Activated CD4-positive, alpha-beta T cell treated with anti-CD3 and anti-CD28 coated beads, Interleukin-2, amount 10 ng/mL, durations not matched to agents 7 days and 5 days (primary cell): ENCODE measurements at regions not wholly inside any gene's neighbourhood (a gene's known extent, or its start where the extent isn't known, plus 50 kb on each side); places are given as distances from the start of the nearest gene placed in this dataset.

Experiments used
- CTCF ChIA-PET: fragments of 350-600 bp; sonication (Branson Sonifier 250); formaldehyde crosslinking; loops from one replicate; lab custom pipeline; 2021; ENCODE audit warnings: antibody characterized with exemption; lab: Charles Lee
- POLR2A ChIA-PET: fragments of 350-600 bp; sonication (Branson Sonifier 250); formaldehyde crosslinking; loops from one replicate; lab custom pipeline; 2021; ENCODE audit warnings: antibody characterized with exemption; lab: Charles Lee
- DNase-seq: peaks from one replicate; pipeline ENCODE4 v3.0.0-alpha.2; 2020
- H3K27ac Mint-ChIP-seq: one replicate; pipeline ENCODE4 v1.8.0; 2021; ENCODE audit warnings: mild to moderate bottlenecking, moderate library complexity, mixed read lengths
- H3K27me3 Mint-ChIP-seq: one replicate; pipeline ENCODE4 v1.8.0; 2021; ENCODE audit warnings: mixed read lengths
- H3K36me3 Mint-ChIP-seq: one replicate; pipeline ENCODE4 v1.8.0; 2021; ENCODE audit warnings: low read depth, mixed read lengths
- H3K4me1 Mint-ChIP-seq: one replicate; pipeline ENCODE4 v1.8.0; 2021; ENCODE audit warnings: mixed read lengths
- H3K4me3 Mint-ChIP-seq: one replicate; pipeline ENCODE4 v1.8.0; 2021; ENCODE audit warnings: mild to moderate bottlenecking, moderate library complexity, mixed read lengths
- H3K9me3 Mint-ChIP-seq: one replicate; pipeline ENCODE4 v1.8.0; 2021; ENCODE audit warnings: mixed read lengths

DNA sequence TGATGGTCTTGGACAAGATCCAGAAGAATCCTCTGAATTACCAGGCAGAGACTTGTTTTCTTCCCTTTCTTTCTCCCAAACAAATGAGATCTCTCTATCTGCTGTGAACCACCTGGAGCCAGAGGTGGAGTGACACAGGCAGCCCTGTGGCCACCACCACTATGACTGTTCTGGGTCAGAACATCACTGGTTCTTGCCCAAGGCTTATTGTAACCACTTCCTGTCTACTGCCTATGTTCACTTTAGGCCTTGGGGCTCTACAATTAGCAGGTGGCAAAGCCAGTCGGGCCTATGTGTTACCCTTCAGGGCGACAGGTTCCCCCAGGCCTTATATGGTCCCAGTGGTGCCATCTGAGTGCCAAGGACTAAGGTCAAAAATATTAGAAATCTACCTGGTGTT lies 161.2 kb downstream of the GLUD2 start:
- Mint-ChIP-seq H3K36me3 (no peaks in the 10 kb centered on the region), H3K27me3 (no peaks in the 10 kb centered on the region), H3K4me3 (no peak overlapping the region), H3K27ac (no peak overlapping the region), H3K9me3 (no peaks in the 10 kb centered on the region), H3K4me1 (no peaks in the 10 kb centered on the region)
- ChIA-PET POLR2A (no interaction called here), CTCF (no interaction called here)
- DNase-seq, result no peak

DNA sequence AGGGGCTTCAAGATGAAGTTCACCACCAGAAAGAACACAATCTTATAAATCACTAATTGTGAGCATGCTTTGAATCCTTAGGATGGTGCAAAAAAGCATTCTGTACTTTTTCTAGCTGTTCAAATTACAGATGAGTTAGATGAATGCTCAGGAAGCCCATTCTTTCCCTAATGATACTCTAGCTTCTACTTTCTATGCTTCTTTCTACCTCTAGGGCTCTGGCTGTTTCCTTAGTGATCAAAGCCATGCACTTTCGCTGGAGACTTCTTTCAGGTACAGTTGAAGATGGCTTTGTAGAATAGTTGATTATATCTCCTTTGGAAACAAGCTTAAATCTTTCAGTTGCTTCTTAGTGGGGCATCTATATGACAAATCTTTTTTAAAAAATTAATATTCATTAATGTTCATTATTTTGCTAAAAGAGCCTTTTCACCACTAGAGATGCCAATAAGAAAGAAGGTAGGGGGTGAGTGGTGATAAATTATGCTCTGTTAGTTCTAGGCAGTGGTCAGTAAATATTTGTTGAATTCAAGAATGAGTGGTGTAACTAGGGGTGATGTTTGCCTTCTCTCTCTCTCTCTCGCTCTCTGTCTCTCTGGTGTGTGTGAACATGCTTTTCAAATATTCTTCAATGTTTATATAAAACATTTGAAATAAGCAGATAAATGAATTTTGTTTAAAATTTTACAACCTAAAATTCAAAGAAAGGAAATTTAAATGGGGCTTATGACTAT lies 169.4 kb downstream of the GLUD2 start:
- CTCF ChIA-PET, result no interaction called here
- H3K27ac Mint-ChIP-seq, result no peak overlapping the region

DNA sequence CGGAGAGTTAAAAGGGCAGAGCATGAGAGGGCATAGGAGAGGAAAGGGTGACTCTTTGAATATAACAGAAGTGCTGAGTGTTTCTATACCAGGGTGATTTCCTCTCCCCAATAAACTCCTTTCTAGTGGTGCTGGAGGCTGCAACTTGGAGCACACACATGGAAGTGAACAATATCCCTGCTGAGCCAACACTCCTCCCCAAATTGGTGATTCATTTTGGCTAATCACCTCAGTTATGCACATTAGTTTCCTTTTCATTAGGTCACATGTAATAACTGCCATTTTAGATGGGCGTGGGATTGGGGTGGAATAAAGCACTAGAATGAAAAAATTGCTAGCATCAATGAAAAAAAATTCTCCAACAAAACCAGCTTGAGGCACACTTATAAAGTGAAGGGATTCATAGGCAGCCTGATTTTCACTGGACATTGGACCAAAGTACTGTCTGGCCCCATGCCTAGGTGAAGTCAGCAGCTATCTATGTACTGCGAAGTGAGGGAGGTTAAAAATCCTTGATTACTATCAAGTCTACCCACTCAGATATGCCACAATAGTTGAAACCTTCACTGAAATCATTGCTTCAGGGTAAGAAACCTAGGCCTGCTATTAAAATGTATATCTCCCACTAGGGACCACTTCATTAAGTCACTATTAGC lies 174.0 kb downstream of the GLUD2 start:
- Mint-ChIP-seq H3K36me3 (no peaks in the 10 kb centered on the region), H3K9me3 (no peaks in the 10 kb centered on the region), H3K4me1 (no peaks in the 10 kb centered on the region), H3K27ac (no peak overlapping the region), H3K4me3 (no peak overlapping the region), H3K27me3 (no peaks in the 10 kb centered on the region)
- DNase-seq, result no peak
- ChIA-PET CTCF (no interaction called here), POLR2A (no interaction called here)

More for the DNA sequence above, 169.4 kb downstream of the GLUD2 start:
- Mint-ChIP-seq H3K36me3 (no peaks in the 10 kb centered on the region), H3K4me1 (no peaks in the 10 kb centered on the region), H3K27me3 (no peaks in the 10 kb centered on the region), H3K9me3 (no peaks in the 10 kb centered on the region), H3K4me3 (no peak overlapping the region)
- no peak for DNase-seq
- POLR2A ChIA-PET, result no interaction called here

DNA sequence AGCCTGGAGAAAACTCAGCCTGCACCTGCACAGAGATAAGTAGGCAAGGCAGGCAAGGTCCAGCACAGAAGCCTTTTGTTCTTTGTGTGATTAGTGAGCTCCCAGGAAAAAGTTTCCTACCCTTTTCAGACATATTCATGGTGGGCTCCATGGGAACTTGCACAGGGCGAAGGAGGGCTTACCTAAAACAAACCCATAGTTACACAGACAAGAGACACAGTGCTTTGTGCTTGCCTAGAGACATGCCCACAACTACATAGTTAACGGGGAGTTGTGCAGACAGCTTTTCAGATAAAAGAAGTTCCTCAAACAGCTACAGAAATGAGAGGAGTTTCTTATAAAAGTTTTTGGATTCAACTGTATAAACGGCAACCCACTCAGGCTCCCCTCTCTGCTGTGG lies 180.5 kb downstream of the GLUD2 start:
- Mint-ChIP-seq H3K27me3 (no peaks in the 10 kb centered on the region), H3K4me1 (no peaks in the 10 kb centered on the region), H3K4me3 (no peak overlapping the region), H3K27ac (no peak overlapping the region), H3K9me3 (no peaks in the 10 kb centered on the region), H3K36me3 (no peaks in the 10 kb centered on the region)
- ChIA-PET POLR2A (no interaction called here), CTCF (no interaction called here)
- no peak for DNase-seq

DNA sequence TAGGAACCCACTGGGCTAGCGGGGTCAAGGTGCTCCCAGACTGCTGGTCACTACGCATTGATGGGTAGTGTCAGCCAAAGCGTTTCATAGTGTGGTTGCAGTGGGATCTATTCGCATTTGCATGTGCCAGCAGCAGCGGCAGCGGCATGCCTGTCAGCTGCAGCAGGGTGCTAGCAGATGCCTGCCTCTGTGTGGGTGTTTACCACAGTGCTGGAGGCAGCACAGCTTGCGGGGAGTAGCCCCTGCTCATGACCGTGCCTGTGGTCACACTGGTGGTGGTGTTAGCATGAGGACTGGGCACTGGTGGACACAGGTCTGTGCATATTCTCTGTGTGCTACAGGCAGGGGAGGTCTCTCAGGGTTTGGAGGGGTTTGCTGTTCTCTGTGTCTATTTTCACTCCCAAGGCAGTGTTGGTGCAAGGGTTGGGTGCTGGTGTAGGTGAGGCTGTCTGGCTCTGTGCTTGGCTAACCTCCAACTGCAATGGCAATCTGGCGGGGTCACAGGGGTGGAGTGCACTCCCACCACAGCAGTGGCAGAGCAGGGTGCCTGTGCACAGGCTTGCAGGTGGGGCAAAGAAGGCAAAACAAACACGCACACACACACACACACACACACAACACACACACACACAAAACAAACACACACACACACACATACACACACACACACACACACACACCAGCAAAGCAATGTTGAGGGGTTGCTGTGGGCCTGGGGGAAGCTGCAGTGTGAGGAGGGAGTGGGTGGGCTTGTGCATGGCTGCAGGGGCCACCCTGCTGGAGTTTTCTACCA lies 184.4 kb downstream of the GLUD2 start:
- no peaks in the 10 kb centered on the region for H3K4me1 Mint-ChIP-seq
- no peak overlapping the region for H3K4me3 Mint-ChIP-seq
- CTCF ChIA-PET, result no interaction called here

DNA sequence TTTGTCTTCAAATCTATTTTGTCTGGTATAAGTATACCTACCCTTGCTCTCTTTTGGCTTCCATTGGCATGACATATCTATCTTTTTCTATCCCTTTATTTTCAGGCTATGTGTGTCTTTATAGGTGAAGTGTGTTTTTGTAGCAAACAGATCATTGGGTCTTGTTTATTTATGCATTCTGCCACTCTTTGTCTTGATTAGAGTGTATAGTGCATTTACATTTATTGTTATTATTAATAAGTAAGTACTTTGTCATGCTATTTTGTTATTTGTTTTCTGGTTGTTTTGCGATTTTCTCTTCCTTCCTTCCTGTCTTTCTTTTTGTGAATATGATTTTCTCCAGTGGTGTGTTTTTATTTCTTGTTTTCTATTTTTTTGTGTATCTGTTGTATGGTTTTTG lies 188.6 kb downstream of the GLUD2 start:
- POLR2A ChIA-PET, result no interaction called here
- Mint-ChIP-seq H3K27ac (no peak overlapping the region), H3K4me1 (no peaks in the 10 kb centered on the region), H3K4me3 (no peak overlapping the region), H3K36me3 (no peaks in the 10 kb centered on the region), H3K9me3 (peaks cover 3% of the 10 kb centered on the region), H3K27me3 (no peaks in the 10 kb centered on the region)
- DNase-seq, result no peak
- CTCF ChIA-PET, result no interaction called here

More for the DNA sequence above, 184.4 kb downstream of the GLUD2 start:
- Mint-ChIP-seq H3K27me3 (no peaks in the 10 kb centered on the region), H3K36me3 (no peaks in the 10 kb centered on the region), H3K27ac (no peak overlapping the region), H3K9me3 (no peaks in the 10 kb centered on the region)
- POLR2A ChIA-PET, result no interaction called here
- DNase-seq, result no peak

DNA sequence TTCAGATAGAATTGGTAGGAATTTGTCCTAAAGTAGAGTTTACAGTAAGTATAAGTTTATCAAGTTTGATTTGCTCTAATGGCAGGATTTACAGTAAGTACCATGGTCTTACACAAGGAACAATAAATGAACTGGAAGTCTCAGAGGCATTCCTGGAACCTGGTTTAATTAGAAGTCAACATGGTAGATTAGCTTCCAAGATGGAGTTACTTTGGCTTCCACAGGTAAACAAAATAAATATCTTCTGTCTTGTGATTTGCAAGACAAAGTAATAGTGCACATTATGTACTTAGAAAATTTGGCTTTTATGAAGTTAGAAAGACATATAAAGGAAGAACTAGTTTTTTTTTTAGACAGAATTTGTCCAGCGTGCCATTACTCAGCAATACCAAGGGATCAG lies 190.7 kb downstream of the GLUD2 start:
- DNase-seq, result no peak
- H3K36me3 Mint-ChIP-seq, result no peaks in the 10 kb centered on the region
- H3K27ac Mint-ChIP-seq, result no peak overlapping the region
- no peak overlapping the region for H3K4me3 Mint-ChIP-seq
- ChIA-PET POLR2A (no interaction called here), CTCF (no interaction called here)
- H3K4me1 Mint-ChIP-seq, result no peaks in the 10 kb centered on the region
- no peaks in the 10 kb centered on the region for H3K27me3 Mint-ChIP-seq
- peaks cover 3% of the 10 kb centered on the region for H3K9me3 Mint-ChIP-seq

DNA sequence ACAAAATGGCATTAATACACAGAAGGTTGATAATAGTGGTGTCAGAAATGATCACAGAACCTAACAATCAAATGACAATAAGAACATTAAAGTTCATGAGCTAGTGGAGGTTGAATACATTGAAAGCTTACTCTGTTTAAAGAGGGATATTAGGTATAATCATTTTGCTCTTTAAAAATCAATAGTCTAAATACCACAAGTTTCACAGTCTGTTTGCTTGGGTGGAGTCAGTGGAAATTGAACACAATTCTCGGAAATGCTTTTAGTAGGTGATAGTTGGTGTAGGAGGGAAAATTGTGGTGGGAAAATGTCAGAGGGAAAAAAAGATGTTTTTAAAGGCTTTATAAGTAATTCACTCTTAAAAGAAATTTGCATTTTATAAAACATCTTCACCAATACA lies 197.1 kb downstream of the GLUD2 start:
- H3K27ac Mint-ChIP-seq, result no peak overlapping the region
- H3K4me1 Mint-ChIP-seq, result no peaks in the 10 kb centered on the region
- ChIA-PET POLR2A (no interaction called here), CTCF (no interaction called here)
- no peaks in the 10 kb centered on the region for H3K36me3 Mint-ChIP-seq
- no peak for DNase-seq
- H3K4me3 Mint-ChIP-seq, result no peak overlapping the region
- no peaks in the 10 kb centered on the region for H3K27me3 Mint-ChIP-seq
- H3K9me3 Mint-ChIP-seq, result no peaks in the 10 kb centered on the region

DNA sequence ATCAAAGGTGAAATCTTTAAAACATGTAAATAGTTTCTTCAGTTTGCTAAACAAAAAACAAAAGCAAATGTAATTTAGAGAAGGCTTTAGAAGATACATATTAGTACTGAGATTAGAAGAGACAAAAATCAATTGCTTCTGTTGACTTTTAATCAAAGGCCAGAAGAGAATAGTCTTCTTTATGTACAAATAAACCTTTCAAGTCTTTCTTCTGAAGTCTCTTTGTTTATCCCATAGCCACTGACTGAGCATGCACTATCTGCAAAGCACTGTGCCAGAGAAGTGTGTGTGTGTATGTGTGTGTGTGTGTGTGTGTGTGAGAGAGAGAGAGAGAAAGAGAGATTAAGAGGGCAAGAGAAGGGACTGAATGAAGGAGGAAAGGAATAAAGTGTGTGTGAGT lies 198.4 kb downstream of the GLUD2 start:
- H3K27me3 Mint-ChIP-seq, result no peaks in the 10 kb centered on the region
- POLR2A ChIA-PET, result no interaction called here
- H3K27ac Mint-ChIP-seq, result no peak overlapping the region
- no peak overlapping the region for H3K4me3 Mint-ChIP-seq
- H3K9me3 Mint-ChIP-seq, result no peaks in the 10 kb centered on the region
- no peaks in the 10 kb centered on the region for H3K4me1 Mint-ChIP-seq
- no peak for DNase-seq
- CTCF ChIA-PET, result no interaction called here
- no peaks in the 10 kb centered on the region for H3K36me3 Mint-ChIP-seq

DNA sequence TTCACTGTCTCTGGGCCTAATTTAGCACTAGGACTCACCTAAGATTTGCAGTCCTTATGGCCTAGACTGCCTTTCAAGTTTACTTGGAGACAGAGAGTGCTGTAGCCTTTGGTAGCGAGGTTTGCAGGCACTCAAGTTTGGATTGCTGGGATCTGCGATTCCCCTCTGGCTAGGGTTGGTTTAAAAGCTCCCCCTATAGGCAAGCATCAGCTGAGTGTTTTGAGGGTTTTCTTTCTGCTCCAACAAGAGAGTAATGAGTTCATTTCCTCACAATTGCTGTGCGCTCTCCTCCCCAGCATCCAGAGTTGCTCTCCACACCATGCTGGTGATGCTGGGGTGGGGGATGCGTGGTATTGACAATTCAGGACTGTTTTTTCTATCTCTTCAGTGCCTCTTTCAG lies 206.9 kb downstream of the GLUD2 start:
- CTCF ChIA-PET, result no interaction called here
- no peak overlapping the region for H3K4me3 Mint-ChIP-seq
- DNase-seq, result no peak
- H3K27me3 Mint-ChIP-seq, result no peaks in the 10 kb centered on the region
- POLR2A ChIA-PET, result no interaction called here
- H3K4me1 Mint-ChIP-seq, result no peaks in the 10 kb centered on the region
- no peaks in the 10 kb centered on the region for H3K36me3 Mint-ChIP-seq
- no peaks in the 10 kb centered on the region for H3K9me3 Mint-ChIP-seq
- no peak overlapping the region for H3K27ac Mint-ChIP-seq

DNA sequence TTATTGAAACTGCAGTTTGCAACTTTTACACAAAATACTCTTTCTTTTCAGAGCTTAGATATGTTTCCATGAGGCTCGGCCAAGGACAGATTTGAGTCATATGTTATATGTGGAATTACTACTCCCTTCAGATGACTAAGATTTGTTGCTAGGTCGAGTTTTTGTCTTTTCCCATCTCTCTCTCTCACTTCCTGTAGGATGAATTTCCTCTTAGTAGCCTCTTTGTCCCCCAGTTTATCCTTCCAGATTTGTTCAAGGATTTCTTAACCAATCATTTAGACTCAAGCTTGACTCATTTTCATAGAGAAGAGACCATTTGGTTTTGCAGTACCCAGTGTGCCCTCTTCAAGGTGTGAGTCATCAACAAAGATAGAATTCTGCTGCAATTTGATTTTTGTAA lies 209.2 kb downstream of the GLUD2 start:
- H3K4me1 Mint-ChIP-seq, result no peaks in the 10 kb centered on the region
- H3K27ac Mint-ChIP-seq, result no peak overlapping the region
- H3K4me3 Mint-ChIP-seq, result no peak overlapping the region
- CTCF ChIA-PET, result no interaction called here
- no peaks in the 10 kb centered on the region for H3K9me3 Mint-ChIP-seq
- no peak for DNase-seq
- H3K36me3 Mint-ChIP-seq, result no peaks in the 10 kb centered on the region
- H3K27me3 Mint-ChIP-seq, result no peaks in the 10 kb centered on the region
- POLR2A ChIA-PET, result interaction anchor here (0.6 kb wide), 1 partner anchor 50 kb away, joined by 7 read pairs; no protein-coding TSS in a partner anchor

DNA sequence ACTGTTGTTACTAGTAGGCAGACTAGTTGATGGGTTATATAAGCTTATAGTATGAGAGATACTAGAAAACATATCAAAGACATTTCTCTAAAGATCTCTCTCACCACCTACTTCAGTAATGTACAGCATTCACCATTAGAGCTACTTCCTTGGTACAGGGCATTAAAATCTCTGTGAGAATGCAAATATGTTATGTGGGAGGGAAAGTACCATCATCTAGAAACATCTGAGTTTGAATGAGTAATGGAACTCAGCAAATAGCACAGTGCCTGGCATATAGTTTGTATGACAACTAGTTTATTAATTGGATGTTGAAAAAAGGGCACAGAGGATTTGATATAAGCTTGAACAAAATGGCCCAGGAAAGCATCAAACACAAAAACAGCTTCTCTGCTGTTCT lies 211.1 kb downstream of the GLUD2 start:
- Mint-ChIP-seq H3K27ac (no peak overlapping the region), H3K9me3 (no peaks in the 10 kb centered on the region), H3K4me3 (no peak overlapping the region), H3K27me3 (no peaks in the 10 kb centered on the region), H3K36me3 (no peaks in the 10 kb centered on the region), H3K4me1 (no peaks in the 10 kb centered on the region)
- no peak for DNase-seq
- ChIA-PET POLR2A (interaction anchor here (0.5 kb wide), 1 partner anchor 463 kb away, joined by 3 read pairs; no protein-coding TSS in a partner anchor), CTCF (no interaction called here)

DNA sequence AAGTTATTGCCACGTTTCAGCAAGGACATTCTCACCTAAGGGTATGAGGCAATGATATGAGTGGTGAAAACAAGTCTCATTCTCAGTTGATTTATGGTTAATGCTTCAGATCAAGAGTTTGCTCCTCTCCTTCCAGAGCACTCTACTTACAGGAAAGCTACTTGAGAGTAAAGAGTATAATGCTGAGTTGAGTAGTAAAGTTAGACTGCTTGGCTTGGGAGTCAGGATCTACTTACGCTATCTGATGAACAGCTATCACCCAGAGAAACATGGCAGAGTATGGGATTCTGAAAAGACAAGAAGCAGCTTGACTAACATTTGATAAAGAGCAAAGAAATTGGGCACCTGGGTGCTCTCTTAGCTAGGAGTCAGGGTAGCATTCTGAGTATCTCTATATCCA lies 211.8 kb downstream of the GLUD2 start:
- no peaks in the 10 kb centered on the region for H3K9me3 Mint-ChIP-seq
- no peak for DNase-seq
- H3K4me3 Mint-ChIP-seq, result no peak overlapping the region
- ChIA-PET CTCF (no interaction called here), POLR2A (no interaction called here)
- H3K27me3 Mint-ChIP-seq, result no peaks in the 10 kb centered on the region
- no peaks in the 10 kb centered on the region for H3K36me3 Mint-ChIP-seq
- H3K27ac Mint-ChIP-seq, result no peak overlapping the region
- H3K4me1 Mint-ChIP-seq, result no peaks in the 10 kb centered on the region
